ENCODE measurements at regions not wholly inside any gene's neighbourhood (a gene's known extent, or its start where the extent isn't known, plus 50 kb on each side); places are given as distances from the start of the nearest gene placed in this dataset.

- TF ChIP-seq, protein P1, sequence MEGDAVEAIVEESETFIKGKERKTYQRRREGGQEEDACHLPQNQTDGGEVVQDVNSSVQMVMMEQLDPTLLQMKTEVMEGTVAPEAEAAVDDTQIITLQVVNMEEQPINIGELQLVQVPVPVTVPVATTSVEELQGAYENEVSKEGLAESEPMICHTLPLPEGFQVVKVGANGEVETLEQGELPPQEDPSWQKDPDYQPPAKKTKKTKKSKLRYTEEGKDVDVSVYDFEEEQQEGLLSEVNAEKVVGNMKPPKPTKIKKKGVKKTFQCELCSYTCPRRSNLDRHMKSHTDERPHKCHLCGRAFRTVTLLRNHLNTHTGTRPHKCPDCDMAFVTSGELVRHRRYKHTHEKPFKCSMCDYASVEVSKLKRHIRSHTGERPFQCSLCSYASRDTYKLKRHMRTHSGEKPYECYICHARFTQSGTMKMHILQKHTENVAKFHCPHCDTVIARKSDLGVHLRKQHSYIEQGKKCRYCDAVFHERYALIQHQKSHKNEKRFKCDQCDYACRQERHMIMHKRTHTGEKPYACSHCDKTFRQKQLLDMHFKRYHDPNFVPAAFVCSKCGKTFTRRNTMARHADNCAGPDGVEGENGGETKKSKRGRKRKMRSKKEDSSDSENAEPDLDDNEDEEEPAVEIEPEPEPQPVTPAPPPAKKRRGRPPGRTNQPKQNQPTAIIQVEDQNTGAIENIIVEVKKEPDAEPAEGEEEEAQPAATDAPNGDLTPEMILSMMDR (IDR thresholded peaks at IDR 0.05; ENCODE audit: control extremely low read depth in 1 of 3, insufficient read depth in 1 of 3, low read depth in 1 of 3, low read length in 3 of 3) = no peak
- no peak for TF ChIP-seq HDAC2 (IDR thresholded peaks at IDR 0.05; ENCODE audit: borderline replicate concordance in 1 of 2, low read depth in 2 of 2, low read length in 2 of 2)
These were observed 353.5 kb upstream of the POU5F2 start for GRCh38 chr5:94094793-94095441.

Data from H1 (cell line).